Neural crest cell (in vitro differentiated cells): ENCODE measurements at regions not wholly inside any gene's neighbourhood (a gene's known extent, or its start where the extent isn't known, plus 50 kb on each side); places are given as distances from the start of the nearest gene placed in this dataset.

ENCODE experiments used
- DNase-seq: peaks from one replicate; pipeline ENCODE4 v3.0.0; 2021; ENCODE audit warnings: low read depth, mixed read lengths, low spot score
- H3K27ac Mint-ChIP-seq: one replicate; pipeline ENCODE4 v1.8.0; 2021; ENCODE audit warnings: mild to moderate bottlenecking, mixed read lengths; ENCODE audit not compliant: unreplicated experiment
- H3K27me3 Mint-ChIP-seq: 2 replicates; pipeline ENCODE4 v1.8.0; 2021; ENCODE audit warnings: low read depth, mild to moderate bottlenecking, mixed read lengths
- H3K36me3 Mint-ChIP-seq: 2 replicates; pipeline ENCODE4 v1.8.0; 2021; ENCODE audit warnings: low read depth, mild to moderate bottlenecking, mixed read lengths
- H3K4me1 Mint-ChIP-seq: 2 replicates; pipeline ENCODE4 v1.8.0; 2021; ENCODE audit warnings: mixed read lengths
- H3K4me3 Mint-ChIP-seq: one replicate; pipeline ENCODE4 v1.8.0; 2021; ENCODE audit warnings: mild to moderate bottlenecking, mixed read lengths
- H3K9me3 Mint-ChIP-seq: 2 replicates; pipeline ENCODE4 v1.8.0; 2021; ENCODE audit warnings: mixed read lengths
- TF ChIP-seq, protein P1 (sequence below): fragments of 200-600 bp; sonication (generic); conservative IDR thresholded peaks from 2 replicates; pipeline ENCODE4 v1.5.0; 2021; ENCODE audit warnings: antibody characterized with exemption, mild to moderate bottlenecking

- Mint-ChIP-seq H3K27ac (no peak overlapping the region), H3K9me3 (no peaks in the 10 kb centered on the region), H3K27me3 (no peaks in the 10 kb centered on the region), H3K4me3 (no peak overlapping the region), H3K36me3 (no peaks in the 10 kb centered on the region), H3K4me1 (no peaks in the 10 kb centered on the region)
- TF ChIP-seq, protein P1, sequence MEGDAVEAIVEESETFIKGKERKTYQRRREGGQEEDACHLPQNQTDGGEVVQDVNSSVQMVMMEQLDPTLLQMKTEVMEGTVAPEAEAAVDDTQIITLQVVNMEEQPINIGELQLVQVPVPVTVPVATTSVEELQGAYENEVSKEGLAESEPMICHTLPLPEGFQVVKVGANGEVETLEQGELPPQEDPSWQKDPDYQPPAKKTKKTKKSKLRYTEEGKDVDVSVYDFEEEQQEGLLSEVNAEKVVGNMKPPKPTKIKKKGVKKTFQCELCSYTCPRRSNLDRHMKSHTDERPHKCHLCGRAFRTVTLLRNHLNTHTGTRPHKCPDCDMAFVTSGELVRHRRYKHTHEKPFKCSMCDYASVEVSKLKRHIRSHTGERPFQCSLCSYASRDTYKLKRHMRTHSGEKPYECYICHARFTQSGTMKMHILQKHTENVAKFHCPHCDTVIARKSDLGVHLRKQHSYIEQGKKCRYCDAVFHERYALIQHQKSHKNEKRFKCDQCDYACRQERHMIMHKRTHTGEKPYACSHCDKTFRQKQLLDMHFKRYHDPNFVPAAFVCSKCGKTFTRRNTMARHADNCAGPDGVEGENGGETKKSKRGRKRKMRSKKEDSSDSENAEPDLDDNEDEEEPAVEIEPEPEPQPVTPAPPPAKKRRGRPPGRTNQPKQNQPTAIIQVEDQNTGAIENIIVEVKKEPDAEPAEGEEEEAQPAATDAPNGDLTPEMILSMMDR: no peak
- DNase-seq: no peak
Observed at GRCh38 chr5:153402550-153402949, 87.9 kb upstream of the GRIA1 start.

- TF ChIP-seq, protein P1: no peak
- Mint-ChIP-seq H3K36me3 (no peaks in the 10 kb centered on the region), H3K4me1 (no peaks in the 10 kb centered on the region), H3K27ac (no peak overlapping the region), H3K27me3 (no peaks in the 10 kb centered on the region), H3K4me3 (no peak overlapping the region), H3K9me3 (no peaks in the 10 kb centered on the region)
- no peak for DNase-seq
Observed at GRCh38 chr5:153403470-153403869, 87.0 kb upstream of the GRIA1 start.

GRCh38 chr5:153404747-153405146 is 85.7 kb upstream of the GRIA1 start:
- DNase-seq: no peak
- no peak overlapping the region for H3K27ac Mint-ChIP-seq
- no peak overlapping the region for H3K4me3 Mint-ChIP-seq
- H3K36me3 Mint-ChIP-seq: no peaks in the 10 kb centered on the region
- TF ChIP-seq, protein P1: no peak
- H3K4me1 Mint-ChIP-seq: no peaks in the 10 kb centered on the region
- no peaks in the 10 kb centered on the region for H3K27me3 Mint-ChIP-seq
- H3K9me3 Mint-ChIP-seq: no peaks in the 10 kb centered on the region

GRCh38 chr5:153421676-153422075 is 68.8 kb upstream of the GRIA1 start:
- no peak for DNase-seq
- Mint-ChIP-seq H3K4me1 (no peaks in the 10 kb centered on the region), H3K4me3 (no peak overlapping the region), H3K27ac (no peak overlapping the region), H3K27me3 (peaks cover 6% of the 10 kb centered on the region), H3K36me3 (no peaks in the 10 kb centered on the region), H3K9me3 (no peaks in the 10 kb centered on the region)
- TF ChIP-seq, protein P1: no peak

DNA sequence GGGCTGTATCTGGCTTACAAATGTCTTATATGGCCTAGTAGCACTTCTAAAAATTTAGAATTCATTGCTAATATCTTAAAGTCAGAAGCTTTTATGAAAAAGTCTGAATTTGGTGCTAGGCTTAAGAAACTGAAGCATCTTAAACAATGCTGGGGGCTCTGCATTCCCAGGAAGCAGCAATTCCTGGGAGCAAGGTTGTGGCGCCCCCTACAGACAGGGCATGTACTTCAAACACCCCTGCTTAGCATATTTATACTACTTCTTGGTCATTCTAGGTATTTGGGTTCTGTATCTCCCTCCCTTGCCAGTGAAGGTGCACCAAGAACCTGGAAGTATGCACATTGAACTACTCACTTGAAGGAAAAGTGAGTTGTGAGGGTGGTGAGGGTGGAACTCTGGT is 64.6 kb upstream of the GRIA1 start:
- Mint-ChIP-seq H3K27me3 (peaks cover 10% of the 10 kb centered on the region), H3K4me1 (no peaks in the 10 kb centered on the region), H3K4me3 (no peak overlapping the region), H3K36me3 (no peaks in the 10 kb centered on the region), H3K27ac (no peak overlapping the region), H3K9me3 (no peaks in the 10 kb centered on the region)
- no peak for DNase-seq
- TF ChIP-seq, protein P1: peak; percentile 35

DNA sequence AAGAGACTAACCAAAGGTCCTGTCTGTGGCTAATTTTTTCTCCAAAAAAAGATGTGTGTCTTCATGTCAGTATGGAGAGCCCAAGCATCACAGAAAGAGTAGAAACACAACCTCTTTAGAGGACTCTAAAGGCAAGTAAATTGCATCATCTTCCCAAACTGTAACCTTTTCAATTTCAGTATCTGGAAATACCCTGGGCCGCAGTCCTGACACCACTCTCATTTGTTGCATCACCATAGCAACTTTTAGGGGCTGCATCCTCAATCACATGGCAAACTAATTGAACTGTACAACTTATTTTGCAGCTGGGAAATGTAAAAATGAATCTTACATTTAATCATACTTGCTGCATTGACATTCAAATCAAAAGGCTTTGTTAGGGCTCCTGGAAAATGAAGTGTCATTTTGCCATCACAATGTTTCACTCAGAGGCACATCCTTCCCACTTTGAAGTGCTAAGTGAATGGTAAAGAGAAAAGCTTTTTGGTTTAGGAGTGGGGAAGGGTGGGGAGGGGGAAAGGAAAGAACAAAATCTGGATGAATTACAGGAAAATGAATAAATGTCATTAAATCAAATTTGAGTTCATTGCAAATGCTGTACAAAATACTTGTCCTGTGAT is 60.6 kb upstream of the GRIA1 start:
- Mint-ChIP-seq H3K27me3 (peaks cover 4% of the 10 kb centered on the region), H3K4me3 (no peak overlapping the region), H3K4me1 (no peaks in the 10 kb centered on the region), H3K36me3 (no peaks in the 10 kb centered on the region), H3K27ac (no peak overlapping the region), H3K9me3 (no peaks in the 10 kb centered on the region)
- DNase-seq: no peak
- TF ChIP-seq, protein P1: no peak
